ENCODE measurements at regions not wholly inside any gene's neighbourhood (a gene's known extent, or its start where the extent isn't known, plus 50 kb on each side); places are given as distances from the start of the nearest gene placed in this dataset.

GRCh38 chr4:157527954-157528353, 307.4 kb downstream of the GRIA2 start:
- no peak for TF ChIP-seq CTCF (IDR thresholded peaks at IDR 0.05; ENCODE audit: unreplicated experiment)
- Mint-ChIP-seq H3K9me3 (ENCODE audit: low read depth, unreplicated experiment) (peaks cover 6% of the 10 kb centered on the region), H3K27ac (ENCODE audit: unreplicated experiment) (no peak overlapping the region), H3K4me1 (ENCODE audit: low read depth, unreplicated experiment) (no peaks in the 10 kb centered on the region), H3K27me3 (ENCODE audit: unreplicated experiment) (no peaks in the 10 kb centered on the region), H3K4me3 (ENCODE audit: low read depth, unreplicated experiment) (no peak overlapping the region), H3K36me3 (ENCODE audit: insufficient read depth, unreplicated experiment) (no peaks in the 10 kb centered on the region)
- CTCF ChIA-PET, result no interaction called here
- DNase-seq, result no peak
- no TSS peak for BruUV-seq (replicated peaks)
- intact Hi-C loops (cut with micrococcal nuclease; ENCODE audit: unreplicated experiment), result no loop called here

- H3K4me3 Mint-ChIP-seq (ENCODE audit: low read depth, unreplicated experiment), result no peak overlapping the region
- CTCF ChIA-PET, result no interaction called here
- H3K36me3 Mint-ChIP-seq (ENCODE audit: insufficient read depth, unreplicated experiment), result no peaks in the 10 kb centered on the region
- no TSS peak for BruUV-seq (replicated peaks)
- H3K27me3 Mint-ChIP-seq (ENCODE audit: unreplicated experiment), result no peaks in the 10 kb centered on the region
- TF ChIP-seq CTCF (IDR thresholded peaks at IDR 0.05; ENCODE audit: unreplicated experiment), result no peak
- H3K4me1 Mint-ChIP-seq (ENCODE audit: low read depth, unreplicated experiment), result no peaks in the 10 kb centered on the region
- DNase-seq, result no peak
- no peak overlapping the region for H3K27ac Mint-ChIP-seq (ENCODE audit: unreplicated experiment)
- intact Hi-C loops (cut with micrococcal nuclease; ENCODE audit: unreplicated experiment), result no loop called here
- H3K9me3 Mint-ChIP-seq (ENCODE audit: low read depth, unreplicated experiment), result peaks cover 2% of the 10 kb centered on the region
Observed at GRCh38 chr4:157521906-157522305, 301.4 kb downstream of the GRIA2 start.

GRCh38 chr4:157514711-157515110, 294.2 kb downstream of the GRIA2 start:
- Mint-ChIP-seq H3K27me3 (ENCODE audit: unreplicated experiment) (no peaks in the 10 kb centered on the region), H3K27ac (ENCODE audit: unreplicated experiment) (no peak overlapping the region), H3K36me3 (ENCODE audit: insufficient read depth, unreplicated experiment) (no peaks in the 10 kb centered on the region), H3K4me3 (ENCODE audit: low read depth, unreplicated experiment) (no peak overlapping the region), H3K9me3 (ENCODE audit: low read depth, unreplicated experiment) (no peaks in the 10 kb centered on the region), H3K4me1 (ENCODE audit: low read depth, unreplicated experiment) (no peaks in the 10 kb centered on the region)
- TF ChIP-seq CTCF (IDR thresholded peaks at IDR 0.05; ENCODE audit: unreplicated experiment), result no peak
- no TSS peak for BruUV-seq (replicated peaks)
- intact Hi-C loops (cut with micrococcal nuclease; ENCODE audit: unreplicated experiment), result no loop called here
- DNase-seq, result no peak
- CTCF ChIA-PET, result interaction anchor here (0.6 kb wide), 1 partner anchor 9 kb away, joined by 9 read pairs; no protein-coding TSS in a partner anchor

GRCh38 chr4:157509341-157509740, 288.8 kb downstream of the GRIA2 start:
- Mint-ChIP-seq H3K36me3 (ENCODE audit: insufficient read depth, unreplicated experiment) (no peaks in the 10 kb centered on the region), H3K4me3 (ENCODE audit: low read depth, unreplicated experiment) (no peak overlapping the region), H3K27ac (ENCODE audit: unreplicated experiment) (no peak overlapping the region), H3K9me3 (ENCODE audit: low read depth, unreplicated experiment) (no peaks in the 10 kb centered on the region), H3K27me3 (ENCODE audit: unreplicated experiment) (no peaks in the 10 kb centered on the region), H3K4me1 (ENCODE audit: low read depth, unreplicated experiment) (no peaks in the 10 kb centered on the region)
- DNase-seq, result no peak
- CTCF ChIA-PET, result no interaction called here
- intact Hi-C loops (cut with micrococcal nuclease; ENCODE audit: unreplicated experiment), result no loop called here
- BruUV-seq (replicated peaks), result no TSS peak
- TF ChIP-seq CTCF (IDR thresholded peaks at IDR 0.05; ENCODE audit: unreplicated experiment), result no peak

All from Calu3 (cell line).